CD4-positive, alpha-beta memory T cell (primary cell): ENCODE measurements at regions not wholly inside any gene's neighbourhood (a gene's known extent, or its start where the extent isn't known, plus 50 kb on each side); places are given as distances from the start of the nearest gene placed in this dataset.

ENCODE experiments used
- CTCF ChIA-PET: fragments of 350-600 bp; sonication (Branson Sonifier 250); formaldehyde crosslinking; loops from one replicate; lab custom pipeline; 2021; ENCODE audit warnings: inconsistent platforms; ENCODE audit not compliant: partially characterized antibody; lab: Charles Lee
- POLR2A ChIA-PET: fragments of 350-600 bp; sonication (Branson Sonifier 250); formaldehyde crosslinking; loops from one replicate; lab custom pipeline; 2021; ENCODE audit not compliant: partially characterized antibody; lab: Charles Lee
- DNase-seq, 5 donors: peaks; one replicate each; pipeline versions ENCODE4 v3.0.0 to v3.0.0-alpha.2; 2020 to 2022; ENCODE audit warnings: mixed read lengths in 1 of 5
- H3K27ac ChIP-seq: one replicate; pipeline ENCODE4 v1.7.0; 2013; ENCODE audit warnings: low read depth, low read length
- H3K27me3 ChIP-seq: 2 replicates; pipeline ENCODE4 v1.7.0; 2013; ENCODE audit warnings: mild to moderate bottlenecking, low read length, moderate library complexity; ENCODE audit not compliant: insufficient read depth
- H3K36me3 ChIP-seq: 2 replicates; pipeline ENCODE4 v1.7.0; 2013; ENCODE audit warnings: mild to moderate bottlenecking, low read length, moderate library complexity; ENCODE audit not compliant: insufficient read depth
- H3K4me1 ChIP-seq: 2 replicates; pipeline ENCODE4 v1.7.0; 2013; ENCODE audit warnings: mild to moderate bottlenecking, low read length, moderate library complexity; ENCODE audit not compliant: insufficient read depth
- H3K4me3 ChIP-seq, 2 donors: one replicate each; pipeline ENCODE4 v1.7.0; 2013; ENCODE audit warnings: low read length in 2 of 2, mild to moderate bottlenecking in 1 of 2
- H3K9me3 ChIP-seq, 2 donors: one replicate each; pipeline ENCODE4 v1.7.0; 2013; ENCODE audit warnings: low read length in 2 of 2, control low read depth in 1 of 2; ENCODE audit not compliant: control insufficient read depth in 1 of 2
- H3K27ac Mint-ChIP-seq, 7 donors: one replicate each; pipeline ENCODE4 v1.8.0; 2020 to 2021; ENCODE audit warnings: mixed read lengths in 7 of 7, mild to moderate bottlenecking in 6 of 7, inconsistent platforms in 3 of 7, moderate library complexity in 3 of 7
- H3K27me3 Mint-ChIP-seq, 2 donors: one replicate each; pipeline ENCODE4 v1.8.0; 2020 to 2021; ENCODE audit warnings: mixed read lengths in 2 of 2
- H3K36me3 Mint-ChIP-seq, 2 donors: one replicate each; pipeline ENCODE4 v1.8.0; 2020 to 2021; ENCODE audit warnings: mixed read lengths in 2 of 2, inconsistent platforms in 1 of 2, mild to moderate bottlenecking in 1 of 2
- H3K4me1 Mint-ChIP-seq, 4 donors: one replicate each; pipeline ENCODE4 v1.8.0; 2020 to 2021; ENCODE audit warnings: mixed read lengths in 4 of 4, mild to moderate bottlenecking in 1 of 4
- H3K4me3 Mint-ChIP-seq, 8 donors: one replicate each; pipeline ENCODE4 v1.8.0; 2020 to 2021; ENCODE audit warnings: mixed read lengths in 8 of 8, mild to moderate bottlenecking in 7 of 8, moderate library complexity in 6 of 8, inconsistent platforms in 3 of 8
- H3K9me3 Mint-ChIP-seq, 8 donors: one replicate each; pipeline ENCODE4 v1.8.0; 2020 to 2021; ENCODE audit warnings: mixed read lengths in 8 of 8, mild to moderate bottlenecking in 5 of 8, inconsistent platforms in 3 of 8, moderate library complexity in 1 of 8
- intact Hi-C: fragments of 100-400 bp; cut with micrococcal nuclease; formaldehyde crosslinking; loops from one replicate; pipeline ENCODE4 v1.15.1; 2023

GRCh38 chr6:113805811-113806495 is 51.2 kb upstream of the MARCKS start:
- ChIA-PET POLR2A (no interaction called here), CTCF (no interaction called here)
- Mint-ChIP-seq H3K27ac (no peak overlapping the region), H3K4me3 (no peak overlapping the region), H3K36me3 (no peaks in the 10 kb centered on the region), H3K9me3 (no peaks in the 10 kb centered on the region), H3K4me1 (peaks cover 4 to 5% (median 4%) of the 10 kb centered on the region in 4 donors), H3K27me3 (no peaks in the 10 kb centered on the region)
- Histone ChIP-seq H3K27ac (no peak overlapping the region), H3K27me3 (no peaks in the 10 kb centered on the region), H3K4me3 (no peak overlapping the region), H3K36me3 (no peaks in the 10 kb centered on the region), H3K9me3 (no peaks in the 10 kb centered on the region), H3K4me1 (no peaks in the 10 kb centered on the region)
- no peak for DNase-seq
- intact Hi-C loops: no loop called here
